ENCODE measurements at regions not wholly inside any gene's neighbourhood (a gene's known extent, or its start where the extent isn't known, plus 50 kb on each side); places are given as distances from the start of the nearest gene placed in this dataset.

- Histone ChIP-seq H3K27ac (ENCODE audit: low read length, poor library complexity, severe bottlenecking) (no peak overlapping the region), H3K9ac (ENCODE audit: low read length) (peak overlapping the region; percentile 31), H3K4me3 (ENCODE audit: insufficient read depth in 1 of 2, low read depth in 1 of 2, low read length in 2 of 2) (no peak overlapping the region), H3K14ac (ENCODE audit: low read length in 2 of 2) (no peak overlapping the region), H3K4ac (ENCODE audit: low read depth in 1 of 2, low read length in 2 of 2) (no peak overlapping the region), H3K23ac (ENCODE audit: low read length in 2 of 2) (peak overlapping the region in 1 of 2 experiments; percentile 69), H3K4me1 (ENCODE audit: control insufficient read depth, insufficient read depth, low read depth, low read length) (no peaks in the 10 kb centered on the region), H2AFZ (ENCODE audit: low read depth, low read length) (no peak overlapping the region), H3K79me1 (replicated peaks; ENCODE audit: low read length, poor library complexity, severe bottlenecking) (peaks cover 7% of the 10 kb centered on the region), H4K8ac (ENCODE audit: low read length) (no peak overlapping the region), H3K27me3 (ENCODE audit: control insufficient read depth in 1 of 2, insufficient read depth in 1 of 2, low read length in 2 of 2) (no peaks in the 10 kb centered on the region), H4K91ac (ENCODE audit: low read length) (no peak overlapping the region), H2BK5ac (ENCODE audit: low read depth, low read length, poor library complexity, severe bottlenecking) (no peak overlapping the region), H2BK12ac (ENCODE audit: low read length in 2 of 2) (no peak overlapping the region), H3K36me3 (ENCODE audit: control insufficient read depth in 1 of 2, insufficient read depth in 2 of 2, low read depth in 1 of 2, low read length in 2 of 2) (no peaks in the 10 kb centered on the region), H2AK5ac (ENCODE audit: low read length, severe bottlenecking) (no peak overlapping the region), H3K4me2 (ENCODE audit: low read length, poor library complexity, severe bottlenecking) (no peak overlapping the region), H3K18ac (ENCODE audit: low read depth in 1 of 2, low read length in 2 of 2) (peak overlapping the region in 1 of 2 experiments; percentile 12), H2BK15ac (ENCODE audit: low read depth, poor library complexity, severe bottlenecking) (no peak overlapping the region), H2BK120ac (ENCODE audit: low read depth, low read length) (no peak overlapping the region), H3K9me3 (ENCODE audit: control insufficient read depth, low read length) (no peaks in the 10 kb centered on the region)
- peak; percentile 49 for DNase-seq
- 62% methylated on average over 7 of the region's 9 CpGs for WGBS
Measured at GRCh38 chr9:109956717-109957440, 176.9 kb downstream of the PALM2AKAP2 start.

GRCh38 chr9:109959679-109960078 is 179.7 kb downstream of the PALM2AKAP2 start:
- no peak overlapping the region for H2BK120ac ChIP-seq (ENCODE audit: low read depth, low read length)
- no peak overlapping the region for H4K8ac ChIP-seq (ENCODE audit: low read length)
- no peak overlapping the region for H2AFZ ChIP-seq (ENCODE audit: low read depth, low read length)
- no peak for DNase-seq
- H3K4me1 ChIP-seq (ENCODE audit: control insufficient read depth, insufficient read depth, low read depth, low read length), result no peaks in the 10 kb centered on the region
- no peaks in the 10 kb centered on the region for H3K9me3 ChIP-seq (ENCODE audit: control insufficient read depth, low read length)
- no peak overlapping the region for H3K4me3 ChIP-seq (ENCODE audit: insufficient read depth in 1 of 2, low read depth in 1 of 2, low read length in 2 of 2)
- no peak overlapping the region for H4K91ac ChIP-seq (ENCODE audit: low read length)
- no peak overlapping the region for H3K18ac ChIP-seq (ENCODE audit: low read depth in 1 of 2, low read length in 2 of 2)
- H3K4me2 ChIP-seq (ENCODE audit: low read length, poor library complexity, severe bottlenecking), result no peak overlapping the region
- H2AK5ac ChIP-seq (ENCODE audit: low read length, severe bottlenecking), result no peak overlapping the region
- peaks cover 7% of the 10 kb centered on the region for H3K79me1 ChIP-seq (replicated peaks; ENCODE audit: low read length, poor library complexity, severe bottlenecking)
- WGBS, result 96% methylated on average over 3 of the region's 4 CpGs
- H3K27me3 ChIP-seq (ENCODE audit: control insufficient read depth in 1 of 2, insufficient read depth in 1 of 2, low read length in 2 of 2), result no peaks in the 10 kb centered on the region
- H3K14ac ChIP-seq (ENCODE audit: low read length in 2 of 2), result no peak overlapping the region
- no peak overlapping the region for H3K27ac ChIP-seq (ENCODE audit: low read length, poor library complexity, severe bottlenecking)
- H3K9ac ChIP-seq (ENCODE audit: low read length), result no peak overlapping the region
- H3K23ac ChIP-seq (ENCODE audit: low read length in 2 of 2), result no peak overlapping the region
- no peak overlapping the region for H2BK15ac ChIP-seq (ENCODE audit: low read depth, poor library complexity, severe bottlenecking)
- H2BK5ac ChIP-seq (ENCODE audit: low read depth, low read length, poor library complexity, severe bottlenecking), result no peak overlapping the region
- H3K36me3 ChIP-seq (ENCODE audit: control insufficient read depth in 1 of 2, insufficient read depth in 2 of 2, low read depth in 1 of 2, low read length in 2 of 2), result no peaks in the 10 kb centered on the region
- no peak overlapping the region for H2BK12ac ChIP-seq (ENCODE audit: low read length in 2 of 2)
- H3K4ac ChIP-seq (ENCODE audit: low read depth in 1 of 2, low read length in 2 of 2), result no peak overlapping the region

- Histone ChIP-seq H3K23ac (ENCODE audit: low read length in 2 of 2) (no peak overlapping the region), H3K14ac (ENCODE audit: low read length in 2 of 2) (peak overlapping the region in 1 of 2 experiments; percentile 6), H3K4me1 (ENCODE audit: control insufficient read depth, insufficient read depth, low read depth, low read length) (no peaks in the 10 kb centered on the region), H3K18ac (ENCODE audit: low read depth in 1 of 2, low read length in 2 of 2) (no peak overlapping the region), H3K4ac (ENCODE audit: low read depth in 1 of 2, low read length in 2 of 2) (no peak overlapping the region), H4K8ac (ENCODE audit: low read length) (no peak overlapping the region), H3K79me1 (replicated peaks; ENCODE audit: low read length, poor library complexity, severe bottlenecking) (peaks cover 9% of the 10 kb centered on the region), H2BK5ac (ENCODE audit: low read depth, low read length, poor library complexity, severe bottlenecking) (no peak overlapping the region), H2BK12ac (ENCODE audit: low read length in 2 of 2) (no peak overlapping the region), H3K27ac (ENCODE audit: low read length, poor library complexity, severe bottlenecking) (no peak overlapping the region), H3K4me3 (ENCODE audit: insufficient read depth in 1 of 2, low read depth in 1 of 2, low read length in 2 of 2) (no peak overlapping the region), H3K27me3 (ENCODE audit: control insufficient read depth in 1 of 2, insufficient read depth in 1 of 2, low read length in 2 of 2) (no peaks in the 10 kb centered on the region), H3K36me3 (ENCODE audit: control insufficient read depth in 1 of 2, insufficient read depth in 2 of 2, low read depth in 1 of 2, low read length in 2 of 2) (no peaks in the 10 kb centered on the region), H2BK120ac (ENCODE audit: low read depth, low read length) (no peak overlapping the region), H3K9ac (ENCODE audit: low read length) (no peak overlapping the region), H3K9me3 (ENCODE audit: control insufficient read depth, low read length) (no peaks in the 10 kb centered on the region), H3K4me2 (ENCODE audit: low read length, poor library complexity, severe bottlenecking) (no peak overlapping the region), H4K91ac (ENCODE audit: low read length) (no peak overlapping the region), H2BK15ac (ENCODE audit: low read depth, poor library complexity, severe bottlenecking) (peak overlapping the region; percentile 31), H2AFZ (ENCODE audit: low read depth, low read length) (no peak overlapping the region), H2AK5ac (ENCODE audit: low read length, severe bottlenecking) (no peak overlapping the region)
- 100% methylated on average over 2 of the region's 2 CpGs for WGBS
- no peak for DNase-seq
Measured at GRCh38 chr9:109961626-109962025, 181.6 kb downstream of the PALM2AKAP2 start.

- H2AFZ ChIP-seq (ENCODE audit: low read depth, low read length), result no peak overlapping the region
Measured at GRCh38 chr9:109962215-109962614, 182.2 kb downstream of the PALM2AKAP2 start.

More at GRCh38 chr9:109962215-109962614, 182.2 kb downstream of the PALM2AKAP2 start:
- H2BK15ac ChIP-seq (ENCODE audit: low read depth, poor library complexity, severe bottlenecking), result no peak overlapping the region
- H3K9me3 ChIP-seq (ENCODE audit: control insufficient read depth, low read length), result no peaks in the 10 kb centered on the region
- no peak overlapping the region for H3K4me2 ChIP-seq (ENCODE audit: low read length, poor library complexity, severe bottlenecking)
- no peaks in the 10 kb centered on the region for H3K27me3 ChIP-seq (ENCODE audit: control insufficient read depth in 1 of 2, insufficient read depth in 1 of 2, low read length in 2 of 2)
- no peak overlapping the region for H3K14ac ChIP-seq (ENCODE audit: low read length in 2 of 2)
- H3K79me1 ChIP-seq (replicated peaks; ENCODE audit: low read length, poor library complexity, severe bottlenecking), result peaks cover 7% of the 10 kb centered on the region
- H3K23ac ChIP-seq (ENCODE audit: low read length in 2 of 2), result no peak overlapping the region
- H4K8ac ChIP-seq (ENCODE audit: low read length), result no peak overlapping the region
- no peak overlapping the region for H2BK120ac ChIP-seq (ENCODE audit: low read depth, low read length)
- H4K91ac ChIP-seq (ENCODE audit: low read length), result no peak overlapping the region
- no peak overlapping the region for H3K4me3 ChIP-seq (ENCODE audit: insufficient read depth in 1 of 2, low read depth in 1 of 2, low read length in 2 of 2)
- H3K18ac ChIP-seq (ENCODE audit: low read depth in 1 of 2, low read length in 2 of 2), result no peak overlapping the region
- no peak overlapping the region for H2BK12ac ChIP-seq (ENCODE audit: low read length in 2 of 2)
- no peak overlapping the region for H3K9ac ChIP-seq (ENCODE audit: low read length)
- no peak overlapping the region for H3K4ac ChIP-seq (ENCODE audit: low read depth in 1 of 2, low read length in 2 of 2)
- H3K4me1 ChIP-seq (ENCODE audit: control insufficient read depth, insufficient read depth, low read depth, low read length), result peaks cover 2% of the 10 kb centered on the region
- H3K36me3 ChIP-seq (ENCODE audit: control insufficient read depth in 1 of 2, insufficient read depth in 2 of 2, low read depth in 1 of 2, low read length in 2 of 2), result no peaks in the 10 kb centered on the region
- H3K27ac ChIP-seq (ENCODE audit: low read length, poor library complexity, severe bottlenecking), result no peak overlapping the region
- DNase-seq, result no peak
- H2AK5ac ChIP-seq (ENCODE audit: low read length, severe bottlenecking), result no peak overlapping the region
- no peak overlapping the region for H2BK5ac ChIP-seq (ENCODE audit: low read depth, low read length, poor library complexity, severe bottlenecking)
